K562 (cell line): ENCODE measurements at regions not wholly inside any gene's neighbourhood (a gene's known extent, or its start where the extent isn't known, plus 50 kb on each side); places are given as distances from the start of the nearest gene placed in this dataset.

ENCODE experiments used
- ATAC-seq: fragments of 200-7000 bp; cut with Tn5 transposase; 3 replicates; pipeline ENCODE4 v1.9.1; 2020; ENCODE audit warnings: moderate library complexity
- BruUV-seq: library from RNA; stranded (reverse); fragments of 400-500 nt; replicated peaks from 2 replicates; lab custom pipeline; 2021; lab: Mats Ljungman, UMichigan
- CTCF ChIA-PET: fragments of 300-600 bp; formaldehyde crosslinking; extraction: SDS; loops from one replicate; lab custom pipeline; 2021; ENCODE audit warnings: low intra/inter-chr PET ratio; lab: Yijun Ruan, JAX
- POLR2A ChIA-PET: fragments of 300-600, 350-650 bp; sonication (Branson Sonifier 250); formaldehyde crosslinking; extraction: SDS; loops from one replicate; lab custom pipeline; 2021; ENCODE audit warnings: antibody characterized with exemption, inconsistent platforms; lab: Yijun Ruan, JAX
- DNase-seq, 4 experiments: peaks; one replicate each; pipeline versions ENCODE4 v3.0.0 to v3.0.0-alpha.2; 2011 to 2018; ENCODE audit warnings: low spot score in 3 of 4, mixed read lengths in 3 of 4; ENCODE audit errors: extremely low read depth in 1 of 4
- FAIRE-seq: peaks from 2 replicates; lab custom pipeline; 2011; peaks lifted over from hg19 to GRCh38; lab: Jason Lieb, UNC
- H2AFZ ChIP-seq: 2 replicates; pipeline ENCODE4 v1.6.0; 2011; ENCODE audit warnings: low read depth, low read length, control low read depth, inconsistent platforms
- H3K27ac ChIP-seq: fragments of 200-600 bp; 3 replicates; pipeline ENCODE4 v1.8.0; 2011; ENCODE audit warnings: low read depth, mild to moderate bottlenecking, control low read depth, inconsistent platforms, low read length, moderate library complexity, mixed read lengths; ENCODE audit errors: extremely low read depth
- H3K27me3 ChIP-seq, 2 experiments: fragments of 300-600 bp in 1 of 2; 2 replicates in 1 of 2; 3 replicates in 1 of 2; pipeline versions ENCODE4 v1.6.0 to v1.8.0; 2011; ENCODE audit warnings: inconsistent platforms in 2 of 2, low read length in 2 of 2, mild to moderate bottlenecking in 1 of 2, mixed read lengths in 1 of 2, moderate library complexity in 1 of 2; ENCODE audit not compliant: control insufficient read depth in 2 of 2, insufficient read depth in 2 of 2
- H3K36me3 ChIP-seq: fragments of 300-600 bp; 3 replicates; pipeline ENCODE4 v1.8.0; 2011; ENCODE audit warnings: mild to moderate bottlenecking, low read length, inconsistent platforms; ENCODE audit not compliant: control insufficient read depth, insufficient read depth
- H3K4me1 ChIP-seq, 2 experiments: fragments of 200-600 bp in 1 of 2; replicated peaks in 1 of 2; 2 replicates in 1 of 2; 3 replicates in 1 of 2; pipeline versions ENCODE4 v1.5.1 to v1.8.0; 2011; ENCODE audit warnings: inconsistent platforms in 2 of 2, low read length in 2 of 2, mild to moderate bottlenecking in 1 of 2, mixed read lengths in 1 of 2, moderate library complexity in 1 of 2; ENCODE audit not compliant: control insufficient read depth in 2 of 2, insufficient read depth in 2 of 2
- H3K4me2 ChIP-seq: 2 replicates; pipeline ENCODE4 v1.6.1; 2011; ENCODE audit warnings: low read length, control low read depth, inconsistent platforms, mixed read lengths; ENCODE audit not compliant: insufficient read depth
- H3K4me3 ChIP-seq: fragments of 200-600 bp; sonication (generic), shearing (Covaris generic); 2 replicates; pipeline ENCODE4 v1.5.1; 2016; ENCODE audit warnings: control low read depth, inconsistent platforms
- H3K79me2 ChIP-seq: fragments of 200-600 bp; 3 replicates; pipeline ENCODE4 v1.8.0; 2011; ENCODE audit warnings: low read length, inconsistent platforms; ENCODE audit not compliant: control insufficient read depth, insufficient read depth
- H3K9ac ChIP-seq, 2 experiments: 2 replicates each; pipeline versions ENCODE4 v1.6.0 to v1.6.1; 2011; ENCODE audit warnings: low read depth in 2 of 2, low read length in 2 of 2, control low read depth in 1 of 2, inconsistent platforms in 1 of 2, mild to moderate bottlenecking in 1 of 2, mixed read lengths in 1 of 2; ENCODE audit not compliant: insufficient read depth in 1 of 2
- H3K9me1 ChIP-seq: one replicate; pipeline ENCODE4 v1.6.0; 2011; ENCODE audit warnings: inconsistent platforms, mild to moderate bottlenecking, low read length, moderate library complexity; ENCODE audit not compliant: control insufficient read depth, insufficient read depth
- H3K9me3 ChIP-seq: replicated peaks from 2 replicates; pipeline ENCODE4 v1.5.1; 2011; ENCODE audit warnings: low read depth, low read length, inconsistent platforms; ENCODE audit not compliant: control insufficient read depth, insufficient read depth
- H4K20me1 ChIP-seq: replicated peaks from 2 replicates; pipeline ENCODE4 v1.6.1; 2011; ENCODE audit warnings: low read length, inconsistent platforms, mixed read lengths; ENCODE audit not compliant: control insufficient read depth, insufficient read depth
- CGGBP1 ChIP-seq: fragments of 250-450 bp; sonication (Bioruptor Pico); IDR thresholded peaks from 2 replicates; pipeline ENCODE4 v1.9.0; 2021; ENCODE audit warnings: mild to moderate bottlenecking
- CUX1 ChIP-seq: fragments of 200-800 bp; sonication (Bioruptor generic); IDR thresholded peaks from 2 replicates; pipeline ENCODE4 v1.6.1; 2016; ENCODE audit warnings: missing genetic modification characterization, missing compliant biosample characterization
- DDX20 ChIP-seq: fragments of 450-650 bp; IDR thresholded peaks from 2 replicates; pipeline ENCODE4 v1.6.1; 2016; ENCODE audit warnings: missing genetic modification characterization, low read depth, mild to moderate bottlenecking, missing compliant biosample characterization, moderate library complexity
- FOXM1 ChIP-seq, 2 experiments: fragments of 450-650 bp in 1 of 2; sonication (generic) in 1 of 2; formaldehyde crosslinking in 1 of 2; IDR thresholded peaks; 2 replicates each; pipeline versions ENCODE4 v1.6.1 to v1.9.0; 2017 to 2022; ENCODE audit warnings: low read depth in 2 of 2, mild to moderate bottlenecking in 2 of 2, missing genetic modification reagents in 1 of 2, moderate library complexity in 1 of 2
- MTA1 ChIP-seq: fragments of 450-650 bp; IDR thresholded peaks from 2 replicates; pipeline ENCODE4 v1.6.1; 2017; ENCODE audit warnings: borderline replicate concordance
- POLR3G ChIP-seq: IDR thresholded peaks from 2 replicates; pipeline ENCODE4 v1.6.1; 2011; ENCODE audit not compliant: insufficient read length, insufficient replicate concordance; ENCODE audit errors: extremely low read depth
- ZFPM2 ChIP-seq: fragments of 250-450 bp; sonication (Bioruptor Pico); IDR thresholded peaks from 2 replicates; pipeline ENCODE4 v1.5.1; 2022; ENCODE audit warnings: mild to moderate bottlenecking
- ZNF589 ChIP-seq: fragments of 200-800 bp; sonication (Bioruptor generic); IDR thresholded peaks from 2 replicates; pipeline ENCODE4 v1.6.1; 2016; ENCODE audit warnings: low read depth, missing genetic modification characterization, missing compliant biosample characterization
- WGBS: fragments of 100-300 bp; shearing (Covaris generic); methylation state at CpG from one replicate; pipeline ENCODE4 v1.1.6; 2016; ENCODE audit warnings: low coverage, mixed read lengths; ENCODE audit not compliant: insufficient coverage; ENCODE audit errors: missing lambda C conversion rate; 5-methylcytosine and 5-hydroxymethylcytosine counted together
- in situ Hi-C: fragments of 300-500 bp; cut with MboI; formaldehyde crosslinking; loops from 4 replicates; pipeline ENCODE4 v1.15.0; 2018; ENCODE audit warnings: inconsistent platforms, mixed read lengths
- intact Hi-C: fragments of 100-400 bp; cut with micrococcal nuclease; formaldehyde crosslinking; loops from 2 replicates; pipeline ENCODE4 v1.14.2; 2022
- TF ChIP-seq, protein P1 (sequence below): fragments of 450-650 bp; IDR thresholded peaks from 2 replicates; pipeline ENCODE4 v1.6.1; 2018; ENCODE audit not compliant: partially characterized antibody
- TF ChIP-seq, protein P2 (sequence below): fragments of 250-450 bp; sonication (Bioruptor Pico); IDR thresholded peaks from 2 replicates; pipeline ENCODE4 v1.8.0; 2022; ENCODE audit warnings: moderate library complexity, mild to moderate bottlenecking, inconsistent platforms

DNA sequence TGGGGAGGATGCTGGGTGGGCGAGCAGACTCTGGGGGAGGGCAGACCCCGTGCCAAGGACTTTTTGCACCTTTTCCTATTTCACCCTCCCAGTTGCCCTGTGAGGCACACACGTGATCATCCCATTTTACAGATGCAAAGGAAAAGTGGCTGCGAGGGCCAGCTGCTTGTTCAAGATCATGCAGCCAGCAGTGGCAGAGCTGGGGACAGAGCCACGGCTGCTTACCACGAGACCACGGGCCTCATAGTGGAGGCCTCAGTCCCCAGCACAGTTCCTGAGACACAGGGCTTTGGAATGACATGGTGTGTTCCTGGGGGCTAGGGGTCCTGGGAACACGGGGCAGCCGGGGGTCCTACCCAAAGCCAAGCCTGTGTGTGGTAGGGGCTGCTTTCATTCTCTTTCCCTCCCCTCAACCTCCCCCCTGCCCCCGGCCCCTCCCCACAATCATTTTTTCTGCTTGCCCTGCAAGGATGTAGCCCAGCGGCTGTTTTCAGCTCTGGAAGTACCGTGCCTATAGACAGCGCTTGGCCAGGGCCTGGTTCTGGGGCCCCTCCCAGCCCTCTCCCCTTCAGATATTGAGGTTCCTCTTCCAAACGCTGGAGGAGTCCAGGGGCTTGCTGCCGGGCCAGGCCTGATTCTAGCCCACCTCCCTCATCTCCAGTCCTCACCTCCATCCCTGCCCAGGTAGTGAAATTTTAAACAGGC, 58.5 kb upstream of the IER5L start:
- no TSS peak for BruUV-seq
- Histone ChIP-seq H3K4me3 (no peak overlapping the region), H3K9ac (no peak overlapping the region), H2AFZ (peak overlapping the region; percentile 94), H3K4me2 (peak overlapping the region; percentile 73), H3K36me3 (no peaks in the 10 kb centered on the region), H4K20me1 (no peaks in the 10 kb centered on the region), H3K79me2 (no peaks in the 10 kb centered on the region), H3K4me1 (peaks cover 9 to 14% of the 10 kb centered on the region in 2 experiments; a peak in 4 of 5 replicates), H3K27me3 (no peaks in the 10 kb centered on the region), H3K27ac (no peak overlapping the region), H3K9me1 (no peaks in the 10 kb centered on the region), H3K9me3 (no peaks in the 10 kb centered on the region; the same call in 1 of the 2 replicates)
- in situ Hi-C loops (no loop called here), intact Hi-C loops (no loop called here)
- DNase-seq: no peak
- ATAC-seq: peak; percentile 58
- WGBS: 25% methylated on average over 10 of the region's 15 CpGs
- CTCF ChIA-PET: no interaction called here
- POLR2A ChIA-PET: interaction anchor here (0.6 to 1.0 kb wide), 3 partner anchors 9 to 91 kb away, joined by 3 read pairs; no protein-coding TSS in a partner anchor
- FAIRE-seq: no peak
- TF ChIP-seq, protein P1, sequence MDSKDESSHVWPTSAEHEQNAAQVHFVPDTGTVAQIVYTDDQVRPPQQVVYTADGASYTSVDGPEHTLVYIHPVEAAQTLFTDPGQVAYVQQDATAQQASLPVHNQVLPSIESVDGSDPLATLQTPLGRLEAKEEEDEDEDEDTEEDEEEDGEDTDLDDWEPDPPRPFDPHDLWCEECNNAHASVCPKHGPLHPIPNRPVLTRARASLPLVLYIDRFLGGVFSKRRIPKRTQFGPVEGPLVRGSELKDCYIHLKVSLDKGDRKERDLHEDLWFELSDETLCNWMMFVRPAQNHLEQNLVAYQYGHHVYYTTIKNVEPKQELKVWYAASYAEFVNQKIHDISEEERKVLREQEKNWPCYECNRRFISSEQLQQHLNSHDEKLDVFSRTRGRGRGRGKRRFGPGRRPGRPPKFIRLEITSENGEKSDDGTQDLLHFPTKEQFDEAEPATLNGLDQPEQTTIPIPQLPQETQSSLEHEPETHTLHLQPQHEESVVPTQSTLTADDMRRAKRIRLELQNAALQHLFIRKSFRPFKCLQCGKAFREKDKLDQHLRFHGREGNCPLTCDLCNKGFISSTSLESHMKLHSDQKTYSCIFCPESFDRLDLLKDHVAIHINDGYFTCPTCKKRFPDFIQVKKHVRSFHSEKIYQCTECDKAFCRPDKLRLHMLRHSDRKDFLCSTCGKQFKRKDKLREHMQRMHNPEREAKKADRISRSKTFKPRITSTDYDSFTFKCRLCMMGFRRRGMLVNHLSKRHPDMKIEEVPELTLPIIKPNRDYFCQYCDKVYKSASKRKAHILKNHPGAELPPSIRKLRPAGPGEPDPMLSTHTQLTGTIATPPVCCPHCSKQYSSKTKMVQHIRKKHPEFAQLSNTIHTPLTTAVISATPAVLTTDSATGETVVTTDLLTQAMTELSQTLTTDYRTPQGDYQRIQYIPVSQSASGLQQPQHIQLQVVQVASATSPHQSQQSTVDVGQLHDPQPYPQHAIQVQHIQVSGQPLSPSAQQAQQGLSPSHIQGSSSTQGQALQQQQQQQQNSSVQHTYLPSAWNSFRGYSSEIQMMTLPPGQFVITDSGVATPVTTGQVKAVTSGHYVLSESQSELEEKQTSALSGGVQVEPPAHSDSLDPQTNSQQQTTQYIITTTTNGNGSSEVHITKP: no peak
- no peak for TF ChIP-seq DDX20 (tag)
- TF ChIP-seq ZNF589 (CRISPR knock-in tag): no peak
- TF ChIP-seq, protein P2, sequence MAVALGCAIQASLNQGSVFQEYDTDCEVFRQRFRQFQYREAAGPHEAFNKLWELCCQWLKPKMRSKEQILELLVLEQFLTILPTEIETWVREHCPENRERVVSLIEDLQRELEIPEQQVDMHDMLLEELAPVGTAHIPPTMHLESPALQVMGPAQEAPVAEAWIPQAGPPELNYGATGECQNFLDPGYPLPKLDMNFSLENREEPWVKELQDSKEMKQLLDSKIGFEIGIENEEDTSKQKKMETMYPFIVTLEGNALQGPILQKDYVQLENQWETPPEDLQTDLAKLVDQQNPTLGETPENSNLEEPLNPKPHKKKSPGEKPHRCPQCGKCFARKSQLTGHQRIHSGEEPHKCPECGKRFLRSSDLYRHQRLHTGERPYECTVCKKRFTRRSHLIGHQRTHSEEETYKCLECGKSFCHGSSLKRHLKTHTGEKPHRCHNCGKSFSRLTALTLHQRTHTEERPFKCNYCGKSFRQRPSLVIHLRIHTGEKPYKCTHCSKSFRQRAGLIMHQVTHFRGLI (CRISPR knock-in tag): no peak
- TF ChIP-seq POLR3G: no peak
- TF ChIP-seq CGGBP1 (CRISPR knock-in tag): no peak
- no peak for TF ChIP-seq ZFPM2 (CRISPR knock-in tag)
- TF ChIP-seq FOXM1 (IDR thresholded peaks at IDR 0.05; ENCODE audit: low read depth): no peak
- no peak for TF ChIP-seq FOXM1 (CRISPR knock-in tag; IDR thresholded peaks at IDR 0.05; ENCODE audit: low read depth)
- TF ChIP-seq CUX1 (CRISPR knock-in tag): no peak
- TF ChIP-seq MTA1: no peak
